ENCODE measurements at regions not wholly inside any gene's neighbourhood (a gene's known extent, or its start where the extent isn't known, plus 50 kb on each side); places are given as distances from the start of the nearest gene placed in this dataset.

DNA sequence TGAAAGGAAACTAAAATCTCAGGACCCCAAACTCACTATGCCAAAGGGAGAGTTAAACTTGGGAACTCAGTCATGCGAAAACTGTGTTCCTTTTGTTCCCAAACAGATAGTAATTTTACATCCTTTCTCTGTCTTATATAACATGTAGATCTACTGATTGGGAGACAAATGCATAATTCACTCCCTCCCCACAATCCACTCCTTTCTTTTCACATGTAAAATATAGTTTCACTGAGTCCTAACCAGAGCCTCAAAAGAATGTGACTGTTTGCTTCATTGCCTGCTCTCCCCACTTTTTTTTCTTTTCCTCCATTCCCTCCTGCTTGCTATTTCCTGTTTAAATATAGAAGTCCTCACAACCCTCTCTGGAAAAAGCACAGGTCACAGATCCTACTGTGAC lies 699.3 kb upstream of the ADGRL3 start:
- TF ChIP-seq, protein P1, sequence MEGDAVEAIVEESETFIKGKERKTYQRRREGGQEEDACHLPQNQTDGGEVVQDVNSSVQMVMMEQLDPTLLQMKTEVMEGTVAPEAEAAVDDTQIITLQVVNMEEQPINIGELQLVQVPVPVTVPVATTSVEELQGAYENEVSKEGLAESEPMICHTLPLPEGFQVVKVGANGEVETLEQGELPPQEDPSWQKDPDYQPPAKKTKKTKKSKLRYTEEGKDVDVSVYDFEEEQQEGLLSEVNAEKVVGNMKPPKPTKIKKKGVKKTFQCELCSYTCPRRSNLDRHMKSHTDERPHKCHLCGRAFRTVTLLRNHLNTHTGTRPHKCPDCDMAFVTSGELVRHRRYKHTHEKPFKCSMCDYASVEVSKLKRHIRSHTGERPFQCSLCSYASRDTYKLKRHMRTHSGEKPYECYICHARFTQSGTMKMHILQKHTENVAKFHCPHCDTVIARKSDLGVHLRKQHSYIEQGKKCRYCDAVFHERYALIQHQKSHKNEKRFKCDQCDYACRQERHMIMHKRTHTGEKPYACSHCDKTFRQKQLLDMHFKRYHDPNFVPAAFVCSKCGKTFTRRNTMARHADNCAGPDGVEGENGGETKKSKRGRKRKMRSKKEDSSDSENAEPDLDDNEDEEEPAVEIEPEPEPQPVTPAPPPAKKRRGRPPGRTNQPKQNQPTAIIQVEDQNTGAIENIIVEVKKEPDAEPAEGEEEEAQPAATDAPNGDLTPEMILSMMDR (IDR thresholded peaks at IDR 0.05; ENCODE audit: insufficient read depth, low read depth, low read length), result no peak
- H3K27me3 ChIP-seq (ENCODE audit: control insufficient read depth, insufficient read depth, low read length), result no peaks in the 10 kb centered on the region
- no peak for DNase-seq (ENCODE audit: low read depth)
- H3K4me3 ChIP-seq (ENCODE audit: low read depth, low read length), result no peak overlapping the region
- ChIA-PET POLR2A (no interaction called here), CTCF (no interaction called here)
- H3K36me3 ChIP-seq (ENCODE audit: control insufficient read depth, insufficient read depth, low read length), result no peaks in the 10 kb centered on the region

DNA sequence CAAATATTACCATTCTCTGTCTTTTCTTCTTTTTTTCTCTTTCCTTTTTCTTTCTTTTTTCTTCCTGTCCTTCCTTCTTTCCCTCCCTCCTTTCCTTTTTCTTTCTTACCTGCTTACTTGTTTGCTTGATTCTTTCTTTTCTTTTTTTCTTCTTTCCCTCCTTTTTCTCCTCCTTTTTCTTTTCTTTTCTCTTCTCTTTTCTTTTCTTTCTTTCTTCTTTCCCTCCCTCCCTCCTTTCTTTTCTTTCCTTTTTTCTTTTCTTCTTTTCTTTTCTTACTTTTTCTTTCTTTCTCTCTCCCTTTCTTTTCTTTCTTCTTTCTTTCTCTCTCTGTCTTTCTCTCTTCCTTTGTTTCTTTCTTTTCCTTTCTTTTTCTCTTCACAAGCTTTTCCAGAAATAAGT lies 697.4 kb upstream of the ADGRL3 start:
- POLR2A ChIA-PET, result no interaction called here
- Histone ChIP-seq H3K36me3 (ENCODE audit: control insufficient read depth, insufficient read depth, low read length) (no peaks in the 10 kb centered on the region), H3K27me3 (ENCODE audit: control insufficient read depth, insufficient read depth, low read length) (no peaks in the 10 kb centered on the region), H3K4me3 (ENCODE audit: low read depth, low read length) (no peak overlapping the region)
- no peak for DNase-seq (ENCODE audit: low read depth)
- TF ChIP-seq, protein P1 (IDR thresholded peaks at IDR 0.05; ENCODE audit: insufficient read depth, low read depth, low read length), result no peak
- CTCF ChIA-PET, result no interaction called here

DNA sequence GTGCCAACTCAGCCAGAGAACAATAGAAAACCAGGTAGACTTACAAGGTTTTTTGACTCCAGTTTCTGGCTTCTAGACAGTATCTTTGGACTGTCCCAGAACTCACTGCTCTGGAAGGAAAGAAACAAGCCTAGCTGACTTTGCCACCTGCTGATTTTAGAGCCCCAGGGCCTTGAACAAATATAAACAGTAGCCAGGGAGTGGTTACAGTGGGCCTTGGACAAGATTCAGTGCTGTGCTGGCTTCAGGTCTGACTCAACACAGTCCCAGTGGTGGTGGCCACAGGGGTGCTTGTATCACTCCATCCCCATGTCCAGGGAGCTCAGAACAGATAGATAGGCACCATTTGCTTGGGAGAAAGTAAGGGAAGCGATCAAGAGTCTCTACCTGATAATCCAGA lies 694.1 kb upstream of the ADGRL3 start:
- ChIA-PET POLR2A (no interaction called here), CTCF (no interaction called here)
- Histone ChIP-seq H3K27me3 (ENCODE audit: control insufficient read depth, insufficient read depth, low read length) (no peaks in the 10 kb centered on the region), H3K4me3 (ENCODE audit: low read depth, low read length) (no peak overlapping the region), H3K36me3 (ENCODE audit: control insufficient read depth, insufficient read depth, low read length) (no peaks in the 10 kb centered on the region)
- TF ChIP-seq, protein P1 (IDR thresholded peaks at IDR 0.05; ENCODE audit: insufficient read depth, low read depth, low read length), result no peak
- DNase-seq (ENCODE audit: low read depth), result no peak

DNA sequence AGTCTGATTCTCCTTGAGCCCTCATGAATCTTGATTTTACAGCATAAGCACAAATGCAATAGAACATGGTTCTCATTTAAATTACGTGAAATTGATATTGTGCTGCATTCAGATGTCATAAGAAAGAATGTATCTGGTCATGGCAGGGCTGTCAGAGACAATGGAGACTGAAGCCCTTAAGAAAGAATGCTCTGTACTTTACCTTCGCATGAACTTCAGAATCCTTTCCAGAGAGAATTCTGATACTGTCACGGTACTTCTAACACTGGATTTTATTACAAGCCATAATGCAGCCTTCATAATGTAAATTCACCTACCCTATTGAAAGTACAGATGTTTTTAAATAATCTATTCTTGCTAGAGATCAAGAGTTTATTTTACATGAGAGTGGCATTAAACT lies 677.9 kb upstream of the ADGRL3 start:
- Histone ChIP-seq H3K4me3 (ENCODE audit: low read depth, low read length) (no peak overlapping the region), H3K27me3 (ENCODE audit: control insufficient read depth, insufficient read depth, low read length) (no peaks in the 10 kb centered on the region), H3K36me3 (ENCODE audit: control insufficient read depth, insufficient read depth, low read length) (no peaks in the 10 kb centered on the region)
- ChIA-PET POLR2A (no interaction called here), CTCF (no interaction called here)
- no peak for DNase-seq (ENCODE audit: low read depth)
- TF ChIP-seq, protein P1 (IDR thresholded peaks at IDR 0.05; ENCODE audit: insufficient read depth, low read depth, low read length), result no peak

DNA sequence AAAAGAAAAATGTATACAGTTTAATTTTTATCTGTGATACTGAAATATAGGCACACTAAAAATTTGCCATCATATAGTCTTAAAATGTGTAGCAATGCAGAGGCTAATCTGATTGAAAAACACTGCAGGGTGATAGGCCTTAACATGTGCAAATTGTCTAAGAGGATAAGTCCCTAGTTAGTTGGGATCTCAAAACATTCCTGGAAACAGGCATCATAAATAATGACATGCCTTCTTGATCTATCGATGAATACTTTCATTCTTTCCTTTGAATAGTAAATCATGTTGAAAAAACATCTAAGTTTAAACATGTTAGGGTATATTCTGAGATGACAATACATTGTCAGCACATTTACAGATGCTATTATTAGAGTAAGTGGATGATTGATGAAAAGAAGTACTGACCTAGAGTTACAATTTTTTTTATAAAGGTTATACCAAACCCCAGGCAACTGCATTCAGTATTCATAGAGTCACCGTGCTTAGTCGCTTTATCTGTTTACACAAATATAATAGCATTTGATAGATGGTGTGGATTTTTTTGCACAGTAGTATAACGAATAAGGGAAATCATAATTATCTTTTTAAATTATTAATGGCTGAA lies 668.2 kb upstream of the ADGRL3 start:
- DNase-seq (ENCODE audit: low read depth), result no peak
- H3K36me3 ChIP-seq (ENCODE audit: control insufficient read depth, insufficient read depth, low read length), result no peaks in the 10 kb centered on the region
- ChIA-PET POLR2A (no interaction called here), CTCF (no interaction called here)
- H3K4me3 ChIP-seq (ENCODE audit: low read depth, low read length), result no peak overlapping the region
- no peaks in the 10 kb centered on the region for H3K27me3 ChIP-seq (ENCODE audit: control insufficient read depth, insufficient read depth, low read length)
- TF ChIP-seq, protein P1 (IDR thresholded peaks at IDR 0.05; ENCODE audit: insufficient read depth, low read depth, low read length), result no peak
